Breast epithelium (tissue), 4 donors: ENCODE measurements at regions not wholly inside any gene's neighbourhood (a gene's known extent, or its start where the extent isn't known, plus 50 kb on each side); places are given as distances from the start of the nearest gene placed in this dataset.

Experiments used
- DNase-seq, 2 donors: peaks; one replicate each; pipeline ENCODE4 v3.0.0-alpha.2; 2019; ENCODE audit warnings: low spot score in 2 of 2
- H3K27ac ChIP-seq, 2 donors: fragments of 200-600 bp; sonication (generic) in 1 of 2; one replicate each; pipeline ENCODE4 v1.5.1; 2016 to 2019; ENCODE audit warnings: mild to moderate bottlenecking in 1 of 2
- H3K27me3 ChIP-seq, 2 donors: fragments of 200-600 bp; sonication (generic) in 1 of 2; one replicate each; pipeline versions ENCODE4 v1.5.1 to v1.6.0; 2017 to 2019; ENCODE audit warnings: control low read depth in 1 of 2, mild to moderate bottlenecking in 1 of 2
- H3K36me3 ChIP-seq: fragments of 200-600 bp; one replicate; pipeline ENCODE4 v1.5.1; 2019
- H3K4me1 ChIP-seq, 2 donors: fragments of 200-600 bp; sonication (generic); one replicate each; pipeline ENCODE4 v1.5.1; 2016 to 2019; ENCODE audit warnings: control low read depth in 1 of 2
- H3K4me3 ChIP-seq, 3 donors: fragments of 200-600 bp; sonication (generic); 1 replicate in 2 of 3; 2 replicates in 1 of 3; pipeline ENCODE4 v1.5.1; 2016 to 2019; ENCODE audit warnings: mild to moderate bottlenecking in 3 of 3, moderate library complexity in 2 of 3
- H3K9me3 ChIP-seq, 2 donors: fragments of 200-600 bp; sonication (generic) in 1 of 2; one replicate each; pipeline ENCODE4 v1.5.1; 2016 to 2019; ENCODE audit warnings: control low read depth in 1 of 2
- CTCF ChIP-seq, 3 donors: fragments of 450-650 bp; IDR thresholded peaks; one replicate each; pipeline ENCODE4 v1.5.1; 2016 to 2017; ENCODE audit warnings: antibody characterized with exemption in 3 of 3, mild to moderate bottlenecking in 3 of 3, moderate library complexity in 3 of 3
- POLR2A ChIP-seq: fragments of 450-650 bp; IDR thresholded peaks from one replicate; pipeline ENCODE4 v1.6.1; 2016; ENCODE audit warnings: antibody characterized with exemption, mild to moderate bottlenecking, moderate library complexity
- POLR2AphosphoS5 ChIP-seq, 3 donors: sonication (generic); formaldehyde crosslinking; IDR thresholded peaks; one replicate each; pipeline ENCODE4 v1.6.1; 2017; ENCODE audit warnings: antibody characterized with exemption in 3 of 3
- intact Hi-C: fragments of 100-400 bp; cut with DNase I; formaldehyde crosslinking; loops from one replicate; pipeline ENCODE4 v1.15.1; 2023; ENCODE audit warnings: low total_unique reads

DNA sequence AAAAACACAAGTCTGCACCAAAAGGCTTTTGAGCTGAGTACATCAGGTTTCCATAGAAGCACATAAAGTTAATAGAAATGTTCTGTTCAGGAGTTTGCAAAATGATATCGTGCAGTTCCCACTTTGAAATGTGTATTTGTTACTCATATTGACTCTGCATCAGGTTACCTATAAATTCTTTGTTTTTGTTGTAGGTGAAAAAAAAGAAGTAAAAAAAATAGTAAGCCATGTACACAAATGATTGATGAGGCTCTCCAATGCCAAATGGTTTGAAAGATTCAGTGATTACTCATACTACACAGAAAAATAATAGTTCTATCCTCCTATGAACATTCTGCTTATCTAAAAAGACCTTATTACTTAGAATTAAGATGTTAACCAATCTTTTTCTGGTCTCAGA lies 287.3 kb upstream of the MME start:
- intact Hi-C loops: no loop called here
- Histone ChIP-seq H3K27ac (no peak overlapping the region), H3K36me3 (no peaks in the 10 kb centered on the region), H3K4me1 (no peaks in the 10 kb centered on the region), H3K4me3 (no peak overlapping the region), H3K27me3 (no peaks in the 10 kb centered on the region), H3K9me3 (no peaks in the 10 kb centered on the region)
- DNase-seq: no peak
- TF ChIP-seq CTCF (IDR thresholded peaks at IDR 0.05) (no peak), POLR2AphosphoS5 (IDR thresholded peaks at IDR 0.05) (no peak), POLR2A (no peak)

DNA sequence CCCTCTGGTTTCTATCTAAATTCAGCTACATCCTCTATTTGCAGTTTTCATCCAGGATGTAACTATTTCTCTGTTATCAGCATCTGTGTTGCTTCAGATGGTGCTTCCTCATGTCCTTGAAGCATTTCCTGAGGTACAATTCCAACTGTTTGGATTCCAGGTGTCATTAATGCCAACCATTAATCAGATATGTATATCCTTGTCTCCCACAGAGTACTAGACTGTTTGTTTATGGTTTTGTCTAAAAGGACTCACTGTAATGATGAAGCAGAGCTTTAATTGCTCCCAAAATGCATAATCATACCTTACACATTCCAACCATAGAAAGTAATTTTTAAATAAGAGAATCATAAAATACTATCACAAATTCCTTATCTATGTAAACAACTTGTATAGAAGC lies 288.5 kb upstream of the MME start:
- TF ChIP-seq POLR2A (no peak), POLR2AphosphoS5 (IDR thresholded peaks at IDR 0.05) (no peak), CTCF (IDR thresholded peaks at IDR 0.05) (no peak)
- no peaks in the 10 kb centered on the region for H3K9me3 ChIP-seq
- H3K27me3 ChIP-seq: no peaks in the 10 kb centered on the region
- H3K4me1 ChIP-seq: no peaks in the 10 kb centered on the region
- H3K36me3 ChIP-seq: no peaks in the 10 kb centered on the region
- no peak overlapping the region for H3K4me3 ChIP-seq
- intact Hi-C loops: no loop called here
- H3K27ac ChIP-seq: no peak overlapping the region
- DNase-seq: no peak

DNA sequence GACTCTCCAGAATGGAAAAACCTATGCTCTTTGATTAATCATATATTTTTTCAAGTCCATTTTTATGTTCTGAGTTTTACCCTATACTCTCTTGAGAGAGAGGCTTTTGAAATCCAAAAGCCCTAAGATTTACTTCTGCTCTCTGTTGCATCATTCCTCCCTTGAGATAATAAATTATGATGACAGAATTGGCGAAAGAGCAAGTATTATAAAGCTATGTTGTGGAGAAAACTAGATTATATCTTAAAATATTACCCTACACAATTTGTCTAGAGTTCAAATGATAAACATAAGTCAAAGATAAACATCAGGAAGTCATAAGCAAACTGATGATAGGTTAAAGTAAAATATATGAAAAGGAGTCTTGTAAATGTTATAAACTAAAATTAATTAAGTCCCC lies 293.4 kb upstream of the MME start:
- Histone ChIP-seq H3K36me3 (no peaks in the 10 kb centered on the region), H3K4me3 (no peak overlapping the region), H3K27me3 (no peaks in the 10 kb centered on the region), H3K4me1 (no peaks in the 10 kb centered on the region), H3K9me3 (no peaks in the 10 kb centered on the region), H3K27ac (no peak overlapping the region)
- DNase-seq: no peak
- no peak for TF ChIP-seq CTCF (IDR thresholded peaks at IDR 0.05)
- TF ChIP-seq POLR2A: no peak
- no peak for TF ChIP-seq POLR2AphosphoS5 (IDR thresholded peaks at IDR 0.05)
- intact Hi-C loops: no loop called here

- no peak overlapping the region for H3K27ac ChIP-seq
These were observed 296.6 kb upstream of the MME start for GRCh38 chr3:154783521-154783931.

GRCh38 chr3:154783061-154783460 lies 297.1 kb upstream of the MME start:
- intact Hi-C loops: no loop called here
- Histone ChIP-seq H3K36me3 (no peaks in the 10 kb centered on the region), H3K27ac (no peak overlapping the region), H3K4me3 (no peak overlapping the region), H3K9me3 (no peaks in the 10 kb centered on the region), H3K27me3 (no peaks in the 10 kb centered on the region), H3K4me1 (no peaks in the 10 kb centered on the region)
- TF ChIP-seq POLR2AphosphoS5 (IDR thresholded peaks at IDR 0.05) (no peak), CTCF (IDR thresholded peaks at IDR 0.05) (no peak), POLR2A (no peak)
- DNase-seq: no peak

More at GRCh38 chr3:154783521-154783931, 296.6 kb upstream of the MME start:
- TF ChIP-seq CTCF (IDR thresholded peaks at IDR 0.05) (no peak), POLR2A (no peak), POLR2AphosphoS5 (IDR thresholded peaks at IDR 0.05) (no peak)
- no peak for DNase-seq
- no peaks in the 10 kb centered on the region for H3K36me3 ChIP-seq
- no peaks in the 10 kb centered on the region for H3K9me3 ChIP-seq
- no peak overlapping the region for H3K4me3 ChIP-seq
- no peaks in the 10 kb centered on the region for H3K27me3 ChIP-seq
- intact Hi-C loops: no loop called here
- no peaks in the 10 kb centered on the region for H3K4me1 ChIP-seq
